ENCODE measurements at regions not wholly inside any gene's neighbourhood (a gene's known extent, or its start where the extent isn't known, plus 50 kb on each side); places are given as distances from the start of the nearest gene placed in this dataset.

GRCh38 chr4:37737466-37737865 is 51.3 kb upstream of the RELL1 start:
- DNase-seq (ENCODE audit: low read depth), result peak; percentile 63
